Endodermal cell (in vitro differentiated cells): ENCODE measurements at regions not wholly inside any gene's neighbourhood (a gene's known extent, or its start where the extent isn't known, plus 50 kb on each side); places are given as distances from the start of the nearest gene placed in this dataset.

ENCODE experiments used
- DNase-seq: peaks from one replicate; pipeline ENCODE4 v3.0.0-alpha.2; 2017
- H3K27ac ChIP-seq: 2 replicates; pipeline ENCODE4 v1.5.1; 2013; ENCODE audit warnings: mild to moderate bottlenecking, low read depth, low read length, moderate library complexity
- H3K27me3 ChIP-seq: 2 replicates; pipeline ENCODE4 v1.6.1; 2013; ENCODE audit warnings: mild to moderate bottlenecking, low read length, moderate library complexity; ENCODE audit not compliant: insufficient read depth, control insufficient read depth, poor library complexity, severe bottlenecking
- H3K36me3 ChIP-seq: 2 replicates; pipeline ENCODE4 v1.7.0; 2013; ENCODE audit warnings: mild to moderate bottlenecking, low read length, moderate library complexity; ENCODE audit not compliant: control insufficient read depth, insufficient read depth
- H3K4me1 ChIP-seq: one replicate; pipeline ENCODE4 v1.7.0; 2013; ENCODE audit warnings: low read length; ENCODE audit not compliant: control insufficient read depth, insufficient read depth
- H3K4me3 ChIP-seq: 2 replicates; pipeline ENCODE4 v1.5.1; 2013; ENCODE audit warnings: mild to moderate bottlenecking, low read length, moderate library complexity
- H3K9ac ChIP-seq: 2 replicates; pipeline ENCODE4 v1.6.1; 2013; ENCODE audit warnings: mild to moderate bottlenecking, low read length, moderate library complexity; ENCODE audit not compliant: poor library complexity, severe bottlenecking; ENCODE audit errors: extremely low read depth
- H3K9me3 ChIP-seq: 2 replicates; pipeline ENCODE4 v1.6.1; 2013; ENCODE audit warnings: mild to moderate bottlenecking, low read length, moderate library complexity; ENCODE audit not compliant: control insufficient read depth
- H3K27ac Mint-ChIP-seq: 2 replicates; pipeline ENCODE4 v1.8.0; 2020; ENCODE audit warnings: mixed read lengths
- H3K27me3 Mint-ChIP-seq: 2 replicates; pipeline ENCODE4 v1.8.0; 2021; ENCODE audit warnings: mild to moderate bottlenecking, mixed read lengths; ENCODE audit not compliant: insufficient read depth
- H3K36me3 Mint-ChIP-seq: 2 replicates; pipeline ENCODE4 v1.8.0; 2020; ENCODE audit warnings: low read depth, mixed read lengths
- H3K4me1 Mint-ChIP-seq: 2 replicates; pipeline ENCODE4 v1.8.0; 2020; ENCODE audit warnings: mixed read lengths
- H3K4me3 Mint-ChIP-seq: 2 replicates; pipeline ENCODE4 v1.8.0; 2020; ENCODE audit warnings: mild to moderate bottlenecking, moderate library complexity, mixed read lengths
- H3K9me3 Mint-ChIP-seq: 2 replicates; pipeline ENCODE4 v1.8.0; 2020; ENCODE audit warnings: mild to moderate bottlenecking, mixed read lengths
- CTCF ChIP-seq: fragments of 200-600 bp; sonication (generic); conservative IDR thresholded peaks from 2 replicates; pipeline ENCODE4 v1.5.0; 2021; ENCODE audit warnings: antibody characterized with exemption, mild to moderate bottlenecking
- WGBS, 2 experiments: methylation state at CpG; one replicate each; pipeline versions ENCODE4 v1.1.5 to v1.1.7; 2013; ENCODE audit warnings: missing lambda C conversion rate in 2 of 2, mixed read lengths in 1 of 2; ENCODE audit not compliant: insufficient coverage in 1 of 2, insufficient read length in 1 of 2; 5-methylcytosine and 5-hydroxymethylcytosine counted together

GRCh38 chr9:129232839-129233591 is 55.0 kb upstream of the IER5L start:
- DNase-seq = no peak
- no peak overlapping the region for H3K27ac Mint-ChIP-seq
- H3K36me3 Mint-ChIP-seq = peaks cover 4% of the 10 kb centered on the region
- Histone ChIP-seq H3K27ac (no peak overlapping the region), H3K9ac (no peak overlapping the region), H3K9me3 (no peaks in the 10 kb centered on the region), H3K4me3 (no peak overlapping the region), H3K4me1 (no peaks in the 10 kb centered on the region), H3K27me3 (no peaks in the 10 kb centered on the region), H3K36me3 (no peaks in the 10 kb centered on the region)
- TF ChIP-seq CTCF = no peak
- no peaks in the 10 kb centered on the region for H3K27me3 Mint-ChIP-seq
- no peak overlapping the region for H3K4me3 Mint-ChIP-seq
- peaks cover 11% of the 10 kb centered on the region for H3K4me1 Mint-ChIP-seq
- H3K9me3 Mint-ChIP-seq = no peaks in the 10 kb centered on the region
- WGBS, 2 experiments = 66 to 83% methylated on average over 1 of the region's 1 CpG

- H3K4me1 ChIP-seq = no peaks in the 10 kb centered on the region
- no peak overlapping the region for H3K4me3 ChIP-seq
- H3K36me3 ChIP-seq = no peaks in the 10 kb centered on the region
- DNase-seq = no peak
- H3K27ac ChIP-seq = no peak overlapping the region
- Mint-ChIP-seq H3K27ac (no peak overlapping the region), H3K9me3 (no peaks in the 10 kb centered on the region), H3K4me3 (no peak overlapping the region), H3K4me1 (peaks cover 5% of the 10 kb centered on the region), H3K36me3 (peaks cover 4% of the 10 kb centered on the region), H3K27me3 (no peaks in the 10 kb centered on the region)
- no peaks in the 10 kb centered on the region for H3K27me3 ChIP-seq
- H3K9ac ChIP-seq = no peak overlapping the region
- 87 to 94% methylated on average over 8 to 9 of the region's 9 CpGs for WGBS, 2 experiments
- no peaks in the 10 kb centered on the region for H3K9me3 ChIP-seq
- no peak for TF ChIP-seq CTCF
Measured at GRCh38 chr9:129231759-129232158, 53.7 kb upstream of the IER5L start.

- Histone ChIP-seq H3K27me3 (no peaks in the 10 kb centered on the region), H3K27ac (no peak overlapping the region), H3K9ac (no peak overlapping the region), H3K4me3 (no peak overlapping the region), H3K4me1 (no peaks in the 10 kb centered on the region), H3K36me3 (no peaks in the 10 kb centered on the region), H3K9me3 (no peaks in the 10 kb centered on the region)
- TF ChIP-seq CTCF = no peak
- Mint-ChIP-seq H3K9me3 (no peaks in the 10 kb centered on the region), H3K27me3 (no peaks in the 10 kb centered on the region), H3K4me1 (peaks cover 5% of the 10 kb centered on the region), H3K4me3 (no peak overlapping the region), H3K27ac (no peak overlapping the region), H3K36me3 (peaks cover 4% of the 10 kb centered on the region)
- DNase-seq = no peak
- 90 to 92% methylated on average over 12 to 25 of the region's 25 CpGs for WGBS, 2 experiments
Measured at GRCh38 chr9:129231022-129231739, 53.1 kb upstream of the IER5L start.
